ENCODE measurements at regions not wholly inside any gene's neighbourhood (a gene's known extent, or its start where the extent isn't known, plus 50 kb on each side); places are given as distances from the start of the nearest gene placed in this dataset.

- Histone ChIP-seq H3K9me2 (ENCODE audit: insufficient read depth) (peaks cover 8% of the 10 kb centered on the region), H4K20me1 (replicated peaks; ENCODE audit: insufficient read depth) (no peaks in the 10 kb centered on the region), H3F3A (replicated peaks; ENCODE audit: low read depth) (no peaks in the 10 kb centered on the region), H3K79me2 (replicated peaks; ENCODE audit: insufficient read depth) (no peaks in the 10 kb centered on the region), H3K36me3 (ENCODE audit: insufficient read depth) (no peaks in the 10 kb centered on the region; the same call in 1 of the 2 replicates), H3K4me2 (no peak overlapping the region), H3K27ac (ENCODE audit: low read depth) (no peak overlapping the region), H2AFZ (no peak overlapping the region), H3K4me1 (ENCODE audit: insufficient read depth) (no peaks in the 10 kb centered on the region), H3K27me3 (ENCODE audit: insufficient read depth) (no peaks in the 10 kb centered on the region), H3K4me3 (no peak overlapping the region)
- no peak for ATAC-seq
- Mint-ChIP-seq H3K4me1 (no peaks in the 10 kb centered on the region), H3K27me3 (ENCODE audit: insufficient read depth, low read depth, poor library complexity) (peaks cover 1% of the 10 kb centered on the region), H3K9me3 (peaks cover 9% of the 10 kb centered on the region; the same call in 1 of the 3 replicates), H3K4me3 (no peak overlapping the region), H3K27ac (no peak overlapping the region), H3K36me3 (ENCODE audit: low read depth) (no peaks in the 10 kb centered on the region; the same call in 2 of the 3 replicates)
- no peak for TF ChIP-seq ZNF331 (CRISPR knock-in tag; IDR thresholded peaks at IDR 0.05; ENCODE audit: low read depth)
- no peak for TF ChIP-seq NANOG (IDR thresholded peaks at IDR 0.05; ENCODE audit: borderline replicate concordance)
- no peak for TF ChIP-seq CTCF (conservative IDR thresholded peaks at IDR 0.05; ENCODE audit: low read depth in 2 of 2)
- TF ChIP-seq JUNB (IDR thresholded peaks at IDR 0.05; ENCODE audit: unreplicated experiment), result no peak
- TF ChIP-seq ZNF462 (CRISPR knock-in tag; IDR thresholded peaks at IDR 0.05), result no peak
- TF ChIP-seq POLR2AphosphoS5 (IDR thresholded peaks at IDR 0.05; ENCODE audit: low read depth), result no peak
- TF ChIP-seq STAT1 (IDR thresholded peaks at IDR 0.05; ENCODE audit: unreplicated experiment), result no peak
- no peak for TF ChIP-seq EZH2phosphoT487 (IDR thresholded peaks at IDR 0.05; ENCODE audit: unreplicated experiment)
- no peak for TF ChIP-seq ZNF114 (CRISPR knock-in tag; IDR thresholded peaks at IDR 0.05)
- no peak for TF ChIP-seq REST (IDR thresholded peaks at IDR 0.05; ENCODE audit: unreplicated experiment)
- TF ChIP-seq EZH2 (IDR thresholded peaks at IDR 0.05; ENCODE audit: low read depth, unreplicated experiment), result no peak
- TF ChIP-seq CREB1 (CRISPR knock-in tag; IDR thresholded peaks at IDR 0.05; ENCODE audit: low read depth), result no peak
- TF ChIP-seq ETS1 (IDR thresholded peaks at IDR 0.05), result no peak
- DNase-seq (ENCODE audit: low spot score), result no peak
Observed at GRCh38 chr9:75824816-75825568, 65.5 kb upstream of the PCSK5 start.
